ENCODE measurements at regions not wholly inside any gene's neighbourhood (a gene's known extent, or its start where the extent isn't known, plus 50 kb on each side); places are given as distances from the start of the nearest gene placed in this dataset.

DNA sequence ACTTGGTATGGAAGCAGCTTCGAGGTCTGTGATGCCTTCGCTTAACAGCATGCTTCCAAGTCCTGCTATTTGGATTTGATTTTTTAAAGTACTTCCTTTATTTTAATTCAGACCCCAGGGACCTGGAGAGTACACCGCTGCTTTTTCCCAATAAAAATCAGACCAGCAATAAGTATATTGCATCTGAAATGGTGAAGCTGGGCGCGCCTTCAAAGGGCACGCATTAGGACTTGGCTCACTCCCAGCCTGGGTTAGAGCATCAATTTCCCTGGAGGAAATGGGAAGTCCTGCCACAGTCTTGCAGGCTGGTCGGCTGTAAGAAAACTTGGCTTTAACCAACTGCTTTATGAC lies 325.1 kb downstream of the RRAGC start:
- TF ChIP-seq, protein P1, sequence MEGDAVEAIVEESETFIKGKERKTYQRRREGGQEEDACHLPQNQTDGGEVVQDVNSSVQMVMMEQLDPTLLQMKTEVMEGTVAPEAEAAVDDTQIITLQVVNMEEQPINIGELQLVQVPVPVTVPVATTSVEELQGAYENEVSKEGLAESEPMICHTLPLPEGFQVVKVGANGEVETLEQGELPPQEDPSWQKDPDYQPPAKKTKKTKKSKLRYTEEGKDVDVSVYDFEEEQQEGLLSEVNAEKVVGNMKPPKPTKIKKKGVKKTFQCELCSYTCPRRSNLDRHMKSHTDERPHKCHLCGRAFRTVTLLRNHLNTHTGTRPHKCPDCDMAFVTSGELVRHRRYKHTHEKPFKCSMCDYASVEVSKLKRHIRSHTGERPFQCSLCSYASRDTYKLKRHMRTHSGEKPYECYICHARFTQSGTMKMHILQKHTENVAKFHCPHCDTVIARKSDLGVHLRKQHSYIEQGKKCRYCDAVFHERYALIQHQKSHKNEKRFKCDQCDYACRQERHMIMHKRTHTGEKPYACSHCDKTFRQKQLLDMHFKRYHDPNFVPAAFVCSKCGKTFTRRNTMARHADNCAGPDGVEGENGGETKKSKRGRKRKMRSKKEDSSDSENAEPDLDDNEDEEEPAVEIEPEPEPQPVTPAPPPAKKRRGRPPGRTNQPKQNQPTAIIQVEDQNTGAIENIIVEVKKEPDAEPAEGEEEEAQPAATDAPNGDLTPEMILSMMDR (IDR thresholded peaks at IDR 0.05) = no peak
- no peak for TF ChIP-seq POLR2A (IDR thresholded peaks at IDR 0.05; ENCODE audit: low read depth)
